ENCODE measurements at regions not wholly inside any gene's neighbourhood (a gene's known extent, or its start where the extent isn't known, plus 50 kb on each side); places are given as distances from the start of the nearest gene placed in this dataset.

GRCh38 chr22:27336151-27337090, 465.1 kb downstream of the MN1 start:
- TF ChIP-seq POLR2A (IDR thresholded peaks at IDR 0.05) (no peak), CTCF (IDR thresholded peaks at IDR 0.05) (no peak), POLR2AphosphoS5 (IDR thresholded peaks at IDR 0.05) (no peak)

Measured in prostate gland (tissue), 2 donors.